ENCODE measurements at regions not wholly inside any gene's neighbourhood (a gene's known extent, or its start where the extent isn't known, plus 50 kb on each side); places are given as distances from the start of the nearest gene placed in this dataset.

DNA sequence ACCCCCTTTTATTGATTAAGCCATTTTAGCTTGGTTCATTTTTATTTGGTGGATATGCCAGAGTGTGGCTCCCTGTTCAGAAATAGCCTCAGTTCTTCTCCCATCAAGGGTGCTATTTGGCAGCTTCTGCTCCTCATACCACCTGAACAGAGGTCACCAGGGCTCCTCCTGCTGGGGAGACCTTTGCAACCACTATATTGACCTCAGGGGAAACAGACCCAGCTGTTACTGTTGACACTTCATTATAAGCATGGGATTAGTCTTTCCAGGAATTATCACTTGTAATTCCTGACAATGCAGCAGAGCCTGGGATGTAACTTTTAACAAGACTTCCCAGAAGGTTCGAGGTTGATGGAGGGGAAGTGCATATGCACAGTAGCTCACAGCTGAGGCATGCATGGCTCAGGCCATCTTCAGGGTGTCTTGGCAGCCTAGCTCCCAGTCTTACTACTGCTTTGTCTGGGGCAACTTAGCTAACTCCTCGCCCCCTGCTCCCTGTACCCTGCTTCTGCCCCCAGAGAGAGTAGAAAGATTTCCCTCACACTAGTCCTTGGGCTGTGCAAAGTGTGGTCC lies 239.4 kb upstream of the SPRED2 start:
- no peak for TF ChIP-seq POLR2A (IDR thresholded peaks at IDR 0.05)
- TF ChIP-seq, protein P1, sequence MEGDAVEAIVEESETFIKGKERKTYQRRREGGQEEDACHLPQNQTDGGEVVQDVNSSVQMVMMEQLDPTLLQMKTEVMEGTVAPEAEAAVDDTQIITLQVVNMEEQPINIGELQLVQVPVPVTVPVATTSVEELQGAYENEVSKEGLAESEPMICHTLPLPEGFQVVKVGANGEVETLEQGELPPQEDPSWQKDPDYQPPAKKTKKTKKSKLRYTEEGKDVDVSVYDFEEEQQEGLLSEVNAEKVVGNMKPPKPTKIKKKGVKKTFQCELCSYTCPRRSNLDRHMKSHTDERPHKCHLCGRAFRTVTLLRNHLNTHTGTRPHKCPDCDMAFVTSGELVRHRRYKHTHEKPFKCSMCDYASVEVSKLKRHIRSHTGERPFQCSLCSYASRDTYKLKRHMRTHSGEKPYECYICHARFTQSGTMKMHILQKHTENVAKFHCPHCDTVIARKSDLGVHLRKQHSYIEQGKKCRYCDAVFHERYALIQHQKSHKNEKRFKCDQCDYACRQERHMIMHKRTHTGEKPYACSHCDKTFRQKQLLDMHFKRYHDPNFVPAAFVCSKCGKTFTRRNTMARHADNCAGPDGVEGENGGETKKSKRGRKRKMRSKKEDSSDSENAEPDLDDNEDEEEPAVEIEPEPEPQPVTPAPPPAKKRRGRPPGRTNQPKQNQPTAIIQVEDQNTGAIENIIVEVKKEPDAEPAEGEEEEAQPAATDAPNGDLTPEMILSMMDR (IDR thresholded peaks at IDR 0.05) = no peak
